ENCODE measurements at regions not wholly inside any gene's neighbourhood (a gene's known extent, or its start where the extent isn't known, plus 50 kb on each side); places are given as distances from the start of the nearest gene placed in this dataset.
"Not testable (repeated sequence)": the region's sequence is repeated elsewhere in the genome, so short reads cannot be mapped to it uniquely, and the experiment has no call there.

GRCh38 chr6:27593200-27593818 lies 120.4 kb upstream of the ZNF184 start:
- POLR2A ChIA-PET: no interaction called here
- Mint-ChIP-seq H3K9me3 (no peaks in the 10 kb centered on the region), H3K27me3 (peaks cover 25% of the 10 kb centered on the region), H3K27ac (no peak overlapping the region), H3K4me1 (peaks cover 2% of the 10 kb centered on the region), H3K36me3 (no peaks in the 10 kb centered on the region), H3K4me3 (no peak overlapping the region)
- no peak for DNase-seq
- no peak for ATAC-seq (ENCODE audit: low read depth)

GRCh38 chr6:27592481-27593199 lies 119.7 kb upstream of the ZNF184 start:
- DNase-seq (peak; percentile 45), ATAC-seq (ENCODE audit: low read depth) (peak; percentile 87)
- Mint-ChIP-seq H3K36me3 (no peaks in the 10 kb centered on the region), H3K9me3 (no peaks in the 10 kb centered on the region), H3K4me3 (no peak overlapping the region), H3K27me3 (peaks cover 21% of the 10 kb centered on the region), H3K4me1 (peaks cover 2% of the 10 kb centered on the region), H3K27ac (no peak overlapping the region)
- POLR2A ChIA-PET: no interaction called here

- no peak overlapping the region for H3K27ac Mint-ChIP-seq
- ATAC-seq (ENCODE audit: low read depth) (peak; percentile 34), DNase-seq (no peak)
- no peaks in the 10 kb centered on the region for H3K9me3 Mint-ChIP-seq
- peaks cover 2% of the 10 kb centered on the region for H3K4me1 Mint-ChIP-seq
- no peaks in the 10 kb centered on the region for H3K36me3 Mint-ChIP-seq
- POLR2A ChIA-PET: no interaction called here
- peaks cover 14% of the 10 kb centered on the region for H3K27me3 Mint-ChIP-seq
- H3K4me3 Mint-ChIP-seq: no peak overlapping the region
These were observed 119.0 kb upstream of the ZNF184 start for GRCh38 chr6:27591699-27592480.

GRCh38 chr6:27585316-27585715 lies 112.4 kb upstream of the ZNF184 start:
- H3K27ac Mint-ChIP-seq; H3K4me1 Mint-ChIP-seq; DNase-seq; POLR2A ChIA-PET; H3K36me3 Mint-ChIP-seq; H3K4me3 Mint-ChIP-seq; ATAC-seq (ENCODE audit: low read depth); H3K9me3 Mint-ChIP-seq: not testable (repeated sequence)
- peaks cover 40% of the 10 kb centered on the region for H3K27me3 Mint-ChIP-seq

GRCh38 chr6:27584326-27584725 lies 111.4 kb upstream of the ZNF184 start:
- ATAC-seq (ENCODE audit: low read depth): no peak
- POLR2A ChIA-PET: no interaction called here
- Mint-ChIP-seq H3K9me3 (peaks cover 5% of the 10 kb centered on the region), H3K27me3 (peaks cover 43% of the 10 kb centered on the region), H3K27ac (no peak overlapping the region), H3K4me3 (no peak overlapping the region), H3K4me1 (no peaks in the 10 kb centered on the region), H3K36me3 (peaks cover 2% of the 10 kb centered on the region)
- DNase-seq: no peak

- Mint-ChIP-seq H3K4me3 (peak overlapping the region; percentile 48), H3K4me1 (no peaks in the 10 kb centered on the region), H3K9me3 (peaks cover 5% of the 10 kb centered on the region), H3K36me3 (peaks cover 2% of the 10 kb centered on the region), H3K27me3 (peaks cover 47% of the 10 kb centered on the region), H3K27ac (peak overlapping the region; percentile 71)
- no peak for ATAC-seq (ENCODE audit: low read depth)
- peak; percentile 50 for DNase-seq
- POLR2A ChIA-PET: no interaction called here
These were observed 110.2 kb upstream of the ZNF184 start for GRCh38 chr6:27582928-27583725.

- ATAC-seq (ENCODE audit: low read depth): no peak
- POLR2A ChIA-PET: no interaction called here
- Mint-ChIP-seq H3K27me3 (peaks cover 35% of the 10 kb centered on the region), H3K36me3 (peaks cover 2% of the 10 kb centered on the region), H3K9me3 (peaks cover 5% of the 10 kb centered on the region), H3K4me3 (no peak overlapping the region), H3K4me1 (no peaks in the 10 kb centered on the region), H3K27ac (no peak overlapping the region)
- no peak for DNase-seq
These were observed 107.1 kb upstream of the ZNF184 start for GRCh38 chr6:27579973-27580372.

GRCh38 chr6:27577922-27578321 lies 105.0 kb upstream of the ZNF184 start:
- H3K27ac Mint-ChIP-seq: no peak overlapping the region
- H3K27me3 Mint-ChIP-seq: peaks cover 27% of the 10 kb centered on the region
- H3K36me3 Mint-ChIP-seq: no peaks in the 10 kb centered on the region
- POLR2A ChIA-PET: no interaction called here
- no peaks in the 10 kb centered on the region for H3K4me1 Mint-ChIP-seq
- H3K4me3 Mint-ChIP-seq: no peak overlapping the region
- ATAC-seq (ENCODE audit: low read depth): no peak
- no peak for DNase-seq
- peaks cover 3% of the 10 kb centered on the region for H3K9me3 Mint-ChIP-seq

- Mint-ChIP-seq H3K36me3 (no peaks in the 10 kb centered on the region), H3K4me1 (no peaks in the 10 kb centered on the region), H3K4me3 (no peak overlapping the region), H3K27ac (no peak overlapping the region), H3K9me3 (no peaks in the 10 kb centered on the region), H3K27me3 (peaks cover 21% of the 10 kb centered on the region)
- ATAC-seq (ENCODE audit: low read depth): no peak
- POLR2A ChIA-PET: no interaction called here
- no peak for DNase-seq
These were observed 102.9 kb upstream of the ZNF184 start for GRCh38 chr6:27575594-27576361.

- POLR2A ChIA-PET: no interaction called here
- Mint-ChIP-seq H3K4me3 (no peak overlapping the region), H3K9me3 (peaks cover 2% of the 10 kb centered on the region), H3K27ac (no peak overlapping the region), H3K27me3 (peaks cover 61% of the 10 kb centered on the region), H3K4me1 (peaks cover 4% of the 10 kb centered on the region), H3K36me3 (no peaks in the 10 kb centered on the region)
- ATAC-seq (ENCODE audit: low read depth) (no peak), DNase-seq (no peak)
These were observed 95.5 kb upstream of the ZNF184 start for GRCh38 chr6:27568226-27568897.

GRCh38 chr6:27565839-27566779 lies 93.2 kb upstream of the ZNF184 start:
- H3K4me1 Mint-ChIP-seq: peaks cover 4% of the 10 kb centered on the region
- DNase-seq: no peak
- peaks cover 3% of the 10 kb centered on the region for H3K9me3 Mint-ChIP-seq
- peak overlapping the region; percentile 4 for H3K4me3 Mint-ChIP-seq
- POLR2A ChIA-PET: no interaction called here
- no peaks in the 10 kb centered on the region for H3K36me3 Mint-ChIP-seq
- no peak overlapping the region for H3K27ac Mint-ChIP-seq
- peaks cover 71% of the 10 kb centered on the region for H3K27me3 Mint-ChIP-seq
- ATAC-seq (ENCODE audit: low read depth): no peak

GRCh38 chr6:27562027-27562410 lies 89.1 kb upstream of the ZNF184 start:
- ATAC-seq (ENCODE audit: low read depth) (no peak), DNase-seq (no peak)
- Mint-ChIP-seq H3K9me3 (peaks cover 5% of the 10 kb centered on the region), H3K4me3 (no peak overlapping the region), H3K36me3 (no peaks in the 10 kb centered on the region), H3K27me3 (peaks cover 93% of the 10 kb centered on the region), H3K27ac (no peak overlapping the region), H3K4me1 (peaks cover 11% of the 10 kb centered on the region)
- POLR2A ChIA-PET: no interaction called here

Measured in activated naive CD8-positive, alpha-beta T cell treated with anti-CD3 and anti-CD28 coated beads, Interleukin-2, amount 10 ng/mL, durations not matched to agents 7 days and 5 days (primary cell).